LHCN-M2 (cell line): ENCODE measurements at regions not wholly inside any gene's neighbourhood (a gene's known extent, or its start where the extent isn't known, plus 50 kb on each side); places are given as distances from the start of the nearest gene placed in this dataset.

ENCODE experiments used
- DNase-seq: peaks from one replicate; pipeline ENCODE4 v3.0.0-alpha.2; 2012; ENCODE audit warnings: low read depth

DNA sequence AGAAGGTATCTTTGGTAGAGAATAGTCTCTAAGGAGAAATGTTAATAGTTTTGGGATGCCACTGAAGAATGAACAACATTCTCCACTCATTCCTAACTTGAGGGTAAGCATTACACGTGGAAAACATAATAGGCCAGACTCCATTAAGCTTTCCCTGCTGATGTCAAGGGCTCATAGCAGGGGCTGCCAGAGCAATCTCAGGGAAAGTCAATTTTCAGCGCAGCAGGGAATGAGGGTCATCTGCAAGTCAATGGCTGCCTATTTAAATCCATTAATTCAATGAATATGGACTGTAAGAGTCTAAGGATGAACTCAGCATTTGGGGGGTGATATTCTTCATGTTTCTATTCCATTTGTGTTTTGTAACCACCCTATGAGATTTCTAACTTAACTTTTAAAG lies 144.2 kb upstream of the ARL4C start:
- DNase-seq: no peak

DNA sequence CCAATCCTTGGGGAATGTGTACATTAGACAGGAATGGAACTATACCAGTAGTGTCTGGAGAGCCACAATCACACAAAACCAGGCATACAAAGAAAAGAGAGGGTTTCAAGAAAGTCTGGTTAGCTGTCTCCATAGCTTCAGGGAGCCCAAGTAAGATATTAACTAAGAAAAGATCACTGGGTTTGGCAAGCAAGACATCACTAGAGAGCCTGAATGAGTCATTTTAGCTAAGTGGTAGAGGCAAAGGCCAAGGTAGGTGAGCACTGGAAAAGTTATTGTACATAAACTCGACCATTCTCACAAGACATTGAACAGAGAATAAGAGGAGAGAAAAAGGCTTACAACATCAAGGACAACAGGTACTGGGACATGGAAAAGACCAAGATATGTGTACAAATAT lies 143.8 kb upstream of the ARL4C start:
- DNase-seq: no peak

DNA sequence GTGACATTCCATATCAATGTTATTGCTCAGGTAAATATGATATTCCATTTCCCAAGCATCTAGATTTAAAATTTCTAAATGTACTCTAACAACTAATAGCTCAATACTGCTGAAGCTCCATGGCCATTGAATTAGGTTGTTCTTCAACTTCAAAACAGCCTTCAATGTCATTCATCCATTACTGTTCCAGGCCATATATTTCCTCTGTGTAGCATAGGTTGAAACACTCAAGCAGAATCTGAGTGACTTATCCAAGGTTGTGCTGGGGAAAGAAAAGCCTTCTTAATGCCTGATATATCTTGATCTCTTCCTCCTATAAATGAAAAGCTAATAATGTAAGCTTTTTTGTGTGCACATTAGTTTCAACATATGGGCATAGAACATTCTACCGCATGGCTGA lies 142.1 kb upstream of the ARL4C start:
- DNase-seq: no peak

DNA sequence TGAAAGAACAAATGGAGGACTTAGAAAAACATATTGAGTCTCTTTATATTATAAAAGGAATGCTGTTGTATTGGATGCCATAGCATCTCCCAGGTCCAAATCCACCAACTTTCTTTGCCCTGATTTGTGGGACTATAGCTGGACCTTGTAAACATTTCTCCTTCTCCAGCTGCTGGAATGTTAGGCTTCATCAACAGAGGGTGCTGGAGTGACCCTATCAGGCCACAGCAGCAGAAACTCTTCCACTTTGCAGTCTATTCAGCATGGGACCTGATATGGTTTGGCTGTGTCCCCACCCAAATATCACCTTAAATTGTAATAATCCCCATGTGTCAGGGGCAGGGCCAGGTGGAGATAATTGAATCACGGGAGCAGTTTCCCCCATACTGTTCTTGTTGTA lies 138.4 kb upstream of the ARL4C start:
- DNase-seq: peak; percentile 8

DNA sequence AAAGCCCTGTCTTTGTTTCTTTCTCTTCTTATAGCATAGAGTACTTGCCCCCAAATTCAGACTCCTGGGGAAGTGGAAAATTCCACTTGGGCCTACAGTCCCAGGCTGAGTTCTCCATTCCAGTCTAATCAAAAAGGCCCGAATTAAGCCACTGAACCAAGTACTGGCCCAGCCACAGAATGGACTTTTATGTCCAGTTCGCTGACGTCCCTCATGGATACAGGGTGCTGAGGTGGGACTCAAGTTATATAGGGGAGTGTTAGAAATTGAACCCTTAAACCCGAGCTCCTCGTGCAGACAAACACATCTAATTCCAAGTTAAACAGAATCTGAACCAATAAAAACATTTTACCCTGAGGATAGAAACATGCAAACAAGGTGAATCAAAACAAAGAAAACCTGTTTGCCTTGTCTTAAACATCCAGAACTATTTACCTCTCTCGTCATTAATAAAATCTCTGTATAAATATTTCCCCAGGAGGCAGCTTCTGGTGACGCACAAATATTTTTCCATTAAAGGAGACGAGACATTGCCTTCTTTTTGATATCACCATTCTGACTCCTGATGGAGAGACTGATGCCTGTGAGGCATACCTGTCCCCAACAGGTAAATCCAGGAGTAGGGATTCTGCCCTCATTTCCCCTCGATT lies 136.8 kb upstream of the ARL4C start:
- no peak for DNase-seq

DNA sequence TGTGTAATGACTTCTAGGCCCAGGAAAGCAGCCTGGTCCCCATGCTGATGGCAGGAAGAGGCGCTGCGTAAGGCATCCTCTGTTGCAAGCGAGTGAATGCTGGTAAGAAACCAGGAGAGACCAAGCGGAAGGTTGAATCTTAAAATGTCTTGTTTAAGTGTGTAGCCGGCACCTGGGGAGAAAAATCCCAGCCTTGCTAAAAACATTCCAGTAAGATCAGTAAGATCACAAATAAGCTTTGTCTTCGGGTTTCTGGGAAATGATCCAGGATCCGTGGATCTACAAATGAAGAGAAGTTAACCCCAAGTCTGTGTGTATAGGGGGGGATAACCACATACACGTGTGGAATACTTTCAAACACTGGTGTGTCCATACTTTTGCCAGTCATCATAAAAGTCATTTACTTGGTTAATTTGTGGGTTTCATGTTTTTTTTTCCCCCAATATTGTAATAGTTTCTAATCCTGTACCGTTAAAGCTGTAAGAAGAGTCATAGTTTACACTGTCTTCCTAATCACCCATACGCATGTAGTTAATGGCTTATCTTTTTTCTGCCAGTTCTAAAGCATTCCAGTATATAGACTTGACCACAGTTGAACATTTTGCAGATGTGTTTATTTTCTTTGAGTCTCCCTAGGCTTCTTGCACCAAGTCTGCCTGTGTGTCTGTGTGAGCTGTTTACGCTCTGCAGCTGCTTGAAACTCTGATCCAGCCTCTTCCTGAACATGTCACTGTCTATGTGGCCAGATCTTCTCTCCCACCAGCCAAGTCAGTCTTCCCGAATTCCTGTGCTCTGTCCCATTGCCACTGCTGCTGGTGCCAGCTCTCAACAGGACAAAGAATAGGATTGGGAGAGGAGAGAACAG lies 135.9 kb upstream of the ARL4C start:
- DNase-seq: peak; percentile 57

DNA sequence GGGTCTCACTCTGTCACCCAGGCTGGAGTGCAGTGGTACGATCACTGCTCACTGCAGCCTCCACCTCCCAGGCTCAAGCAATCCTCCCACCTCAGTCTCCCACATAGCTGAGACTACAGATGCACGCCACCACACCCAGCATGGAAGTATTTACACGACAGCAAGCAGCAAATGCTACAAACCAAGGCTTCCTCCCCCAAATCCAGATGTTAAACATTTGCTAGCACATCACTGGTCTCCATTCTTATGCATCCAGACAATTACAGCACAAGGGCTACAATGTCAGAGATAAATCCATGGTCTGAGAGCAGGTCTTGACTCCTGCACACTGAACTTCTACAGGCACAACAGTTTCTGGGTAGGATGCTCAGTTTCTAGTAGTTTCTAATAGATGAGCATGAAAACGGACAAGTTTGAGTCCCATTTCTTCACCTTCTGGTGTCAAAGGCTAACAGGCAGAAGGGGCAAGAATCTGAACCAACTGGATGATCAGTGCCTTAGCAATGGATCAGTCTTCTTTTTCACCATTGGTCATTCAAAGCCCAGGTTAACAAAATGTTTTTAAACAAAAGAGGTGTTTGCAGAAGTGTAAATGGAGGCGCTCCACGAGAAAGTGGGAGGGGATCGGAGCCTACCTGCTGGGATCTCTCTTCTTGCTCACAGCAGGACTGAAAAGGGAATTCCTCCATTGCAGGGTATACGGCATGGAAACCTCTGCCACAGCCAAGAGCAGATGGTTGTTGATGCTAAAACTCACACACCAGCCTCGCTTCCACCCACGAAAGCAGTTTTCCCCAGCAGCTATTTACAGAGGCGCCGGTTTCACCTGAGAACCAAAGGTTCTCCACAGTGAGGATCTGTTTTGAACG lies 135.0 kb upstream of the ARL4C start:
- DNase-seq: no peak

DNA sequence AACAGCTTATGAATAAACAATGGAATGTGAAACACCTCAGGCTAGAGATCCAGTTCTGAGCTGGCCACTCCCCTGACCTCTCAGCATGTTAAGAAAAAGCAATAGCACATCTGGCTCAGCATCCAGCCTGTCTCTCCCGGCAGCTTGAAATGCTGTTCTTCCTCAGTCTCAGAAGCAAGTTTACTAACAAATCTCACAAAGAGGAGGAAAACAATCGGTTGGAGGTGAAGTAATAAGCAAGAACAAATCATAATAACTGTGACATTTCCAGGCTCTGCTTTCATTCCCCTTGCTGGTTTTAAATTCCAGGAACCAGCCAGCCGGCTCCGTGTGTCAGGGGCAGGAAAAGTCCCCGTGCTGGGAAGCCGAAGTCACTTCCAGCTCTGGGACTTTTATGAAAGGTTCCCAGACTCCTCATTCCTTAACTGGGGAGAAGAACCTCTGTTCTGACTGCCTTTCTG lies 133.9 kb upstream of the ARL4C start:
- DNase-seq: no peak

DNA sequence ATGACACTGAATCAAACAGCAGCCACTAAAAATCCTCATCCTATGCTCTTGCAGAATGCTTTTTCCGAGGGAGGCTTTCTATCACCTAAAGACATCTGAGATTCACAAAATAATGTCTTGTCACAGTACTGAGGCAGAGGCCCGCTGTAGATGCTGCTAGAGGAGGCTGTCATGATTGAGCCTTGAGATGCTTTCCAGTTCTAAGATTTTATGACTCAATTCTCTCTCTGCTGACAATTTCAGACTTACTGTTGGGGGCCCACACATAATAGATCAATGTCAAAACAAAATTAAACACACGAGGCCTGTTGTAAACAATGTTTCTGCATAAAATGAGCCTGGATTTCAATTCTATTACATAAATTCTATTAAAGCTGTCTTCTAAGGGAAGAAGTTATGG lies 132.7 kb upstream of the ARL4C start:
- DNase-seq: no peak

DNA sequence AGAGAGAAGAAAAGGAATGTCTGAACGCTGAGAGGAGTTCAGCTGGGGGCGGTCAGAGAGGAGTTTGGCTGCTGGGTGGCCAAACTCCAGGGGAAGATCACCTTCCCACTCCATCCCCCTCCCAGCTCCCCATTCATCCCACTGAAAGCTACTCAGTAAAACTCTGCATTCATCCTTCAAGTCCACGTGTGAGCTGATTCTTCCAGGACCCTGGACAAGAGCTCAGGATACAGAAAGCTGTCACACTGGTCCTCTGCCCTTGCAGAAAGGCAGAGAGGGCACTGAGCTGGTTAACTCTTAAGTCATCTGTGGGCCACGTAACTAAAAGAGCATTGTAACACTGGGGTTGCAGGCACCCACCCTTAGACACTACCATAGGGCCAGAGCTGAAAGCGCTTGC lies 132.1 kb upstream of the ARL4C start:
- DNase-seq: no peak

DNA sequence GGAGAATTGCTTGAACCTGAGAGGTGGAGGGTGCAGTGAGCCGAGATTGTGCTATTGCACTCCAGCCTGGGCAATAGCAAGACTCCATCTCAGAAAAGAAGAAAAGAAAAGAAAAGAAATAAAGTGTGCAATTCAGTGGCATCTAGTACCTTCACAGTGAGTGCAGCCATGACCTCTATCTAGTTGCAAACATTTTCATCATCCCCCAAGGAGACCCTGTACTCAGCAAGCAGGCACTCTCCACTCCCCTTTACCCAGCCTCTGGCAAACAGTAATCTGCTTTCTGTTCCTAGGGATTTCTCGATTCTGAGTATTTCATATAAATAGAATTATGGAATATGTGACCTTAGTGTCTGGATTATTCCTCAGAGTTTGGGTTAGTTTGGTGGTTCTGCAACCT lies 130.4 kb upstream of the ARL4C start:
- DNase-seq: no peak

DNA sequence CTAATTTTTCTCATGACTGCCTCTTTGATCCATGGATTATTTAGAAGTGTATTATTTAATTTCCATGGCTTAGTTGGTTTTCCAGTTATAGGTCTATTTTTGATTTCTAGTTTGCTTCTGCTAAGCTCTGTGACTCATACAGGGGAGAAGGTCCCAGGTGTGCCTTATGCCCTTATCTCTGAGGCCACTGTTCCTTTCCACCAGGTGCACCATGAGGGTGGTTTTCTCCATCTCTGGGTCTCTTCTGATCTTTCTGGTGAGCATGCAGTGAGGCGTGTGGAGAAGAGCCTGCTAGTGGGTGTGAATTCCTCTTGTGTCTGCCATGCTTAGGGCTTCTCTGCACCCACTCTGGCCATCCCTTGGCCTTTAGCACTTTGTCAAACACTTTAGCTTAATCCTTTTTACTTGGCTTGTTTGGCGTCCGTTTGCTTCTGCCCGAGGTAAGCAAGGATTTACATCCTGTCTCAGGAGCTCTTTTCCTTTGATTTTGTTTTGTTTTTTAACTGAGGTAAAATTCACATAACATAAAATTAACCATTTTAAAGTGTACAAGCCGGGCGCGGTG lies 129.8 kb upstream of the ARL4C start:
- no peak for DNase-seq

DNA sequence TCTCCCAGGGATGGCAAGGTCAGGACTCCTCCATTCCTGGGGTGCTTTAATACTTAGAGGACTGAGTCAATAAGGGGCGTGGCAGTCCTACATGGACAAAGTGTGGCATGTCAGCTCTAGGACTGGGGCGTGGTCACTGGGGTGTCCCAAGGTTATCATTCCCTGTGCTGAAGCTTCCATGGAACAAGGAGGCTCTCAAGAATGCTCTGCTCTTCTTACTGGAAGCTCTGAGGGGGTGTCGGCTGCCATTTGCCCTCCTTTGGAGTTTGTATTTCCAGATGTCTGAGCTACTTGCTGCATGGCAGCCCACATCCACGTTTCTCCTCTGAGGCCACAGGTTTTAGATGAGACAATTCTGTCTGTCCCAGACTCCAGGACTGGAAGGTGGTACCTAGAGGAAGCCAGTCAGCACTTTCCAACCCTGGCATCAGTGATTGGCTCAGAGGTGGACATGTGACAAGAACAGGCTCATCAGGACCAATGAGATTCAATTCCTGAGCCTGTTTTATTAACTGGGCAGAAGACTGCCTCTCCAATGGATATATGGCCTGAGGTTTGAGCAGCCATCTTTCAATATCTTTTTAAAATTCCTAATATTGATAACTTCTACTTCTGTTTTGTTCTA lies 128.9 kb upstream of the ARL4C start:
- DNase-seq: no peak

DNA sequence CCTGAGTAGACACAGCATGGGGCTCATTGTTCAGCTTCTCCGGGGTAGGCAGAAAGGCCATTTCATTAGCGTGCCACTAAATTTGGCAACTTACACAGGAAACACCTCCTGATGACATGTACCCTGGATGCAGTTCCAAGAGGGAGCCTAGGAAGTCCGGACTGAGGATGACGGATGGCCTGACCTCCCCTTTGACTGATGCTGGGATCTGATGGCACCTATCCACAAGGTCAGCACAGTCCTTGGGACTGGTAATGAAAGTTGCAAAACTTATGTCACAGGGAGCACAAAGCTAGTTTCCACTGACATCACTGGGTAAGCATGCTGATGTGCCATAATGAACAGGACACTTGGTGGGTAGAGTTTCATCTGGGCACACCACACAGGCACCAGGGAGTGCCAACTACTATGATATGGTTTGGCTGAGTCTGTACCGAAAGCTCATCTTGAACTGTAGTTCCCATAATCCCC lies 126.7 kb upstream of the ARL4C start:
- DNase-seq: no peak

DNA sequence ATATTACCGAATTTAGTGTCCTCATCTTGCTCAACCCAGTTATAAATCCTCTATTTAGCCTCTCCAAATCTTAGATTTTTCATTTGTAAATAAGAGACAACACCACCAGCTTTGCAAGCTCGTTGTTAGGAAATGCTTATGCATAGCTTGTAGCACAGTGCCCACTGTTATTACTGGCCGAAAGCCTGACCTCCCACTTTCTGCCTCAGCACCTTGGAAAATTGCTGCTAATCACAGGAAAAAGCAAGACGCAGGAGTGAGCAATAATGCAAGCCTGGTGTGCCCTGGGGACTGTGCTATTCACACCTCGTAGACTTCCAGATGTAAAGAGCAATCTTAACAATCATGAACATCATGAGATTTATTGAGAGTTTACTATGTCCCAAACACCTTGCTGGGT lies 124.2 kb upstream of the ARL4C start:
- no peak for DNase-seq

DNA sequence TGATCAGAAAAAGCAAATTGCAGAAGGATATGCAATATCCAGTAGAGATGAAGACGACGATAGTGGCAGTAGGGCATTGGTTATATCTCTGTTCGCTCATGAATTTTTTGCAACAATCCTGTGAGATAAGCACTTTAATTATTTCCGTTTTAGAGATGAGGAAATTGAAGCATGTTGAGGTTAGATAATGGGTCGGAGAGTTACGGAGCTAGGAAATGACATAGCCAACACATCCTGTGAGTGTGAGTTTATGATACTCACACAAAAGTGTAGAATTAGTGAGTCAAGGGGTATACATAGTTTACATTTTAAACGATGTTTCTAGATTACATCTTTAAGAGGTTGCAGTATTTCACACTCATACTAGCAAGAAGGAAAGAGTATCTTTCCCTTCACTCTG lies 123.1 kb upstream of the ARL4C start:
- no peak for DNase-seq

DNA sequence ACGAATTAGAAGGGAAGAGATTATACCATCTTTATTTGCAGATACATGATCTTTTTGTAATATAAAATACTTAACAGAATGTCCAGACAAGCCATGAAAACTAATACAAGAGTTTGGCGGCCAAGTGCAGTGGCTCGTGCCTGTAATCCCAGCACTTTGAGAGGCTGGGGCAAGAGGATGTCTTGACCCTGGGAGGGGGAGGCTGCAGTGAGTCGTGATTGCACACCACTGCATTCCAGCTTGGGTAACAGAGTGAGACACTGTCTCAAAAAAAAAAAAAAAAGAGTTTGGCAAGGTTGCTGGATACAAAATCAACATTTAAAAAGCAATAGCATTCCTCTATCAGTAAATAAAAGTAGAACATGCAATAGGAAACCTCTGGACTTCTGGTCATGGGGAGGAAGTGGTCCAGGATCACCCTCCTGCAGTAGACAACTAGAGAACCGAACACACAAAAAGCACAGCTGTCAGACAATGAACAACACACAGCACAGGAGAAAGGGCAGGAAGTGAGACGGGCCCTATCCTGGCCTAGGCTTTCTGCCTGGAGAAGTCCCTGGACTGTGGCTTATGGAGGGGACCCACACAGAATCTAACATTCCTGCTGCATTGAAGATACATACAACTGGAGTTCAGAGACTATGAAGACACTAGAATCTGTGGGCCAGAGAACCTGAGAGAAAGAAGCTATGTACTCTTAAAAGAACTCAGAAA lies 118.9 kb upstream of the ARL4C start:
- no peak for DNase-seq

DNA sequence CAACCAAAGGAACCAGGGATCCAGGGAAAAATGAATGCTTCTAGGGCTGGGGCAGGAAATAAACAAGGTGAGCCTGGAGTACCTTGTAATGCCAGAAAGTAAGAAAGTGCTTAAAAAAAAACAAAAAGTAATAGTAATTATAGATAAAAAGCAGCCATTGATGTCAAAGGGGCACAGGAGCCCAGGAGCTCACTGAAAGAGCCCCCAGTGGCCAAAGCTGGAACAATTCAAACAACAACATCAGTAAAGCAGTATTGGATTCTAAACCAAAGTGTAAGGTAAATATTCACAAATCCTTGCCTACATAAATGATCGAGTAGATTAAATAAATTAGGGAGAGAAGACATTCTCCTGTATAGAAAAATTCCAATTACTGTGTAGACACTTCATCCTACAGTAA lies 114.3 kb upstream of the ARL4C start:
- DNase-seq: no peak

DNA sequence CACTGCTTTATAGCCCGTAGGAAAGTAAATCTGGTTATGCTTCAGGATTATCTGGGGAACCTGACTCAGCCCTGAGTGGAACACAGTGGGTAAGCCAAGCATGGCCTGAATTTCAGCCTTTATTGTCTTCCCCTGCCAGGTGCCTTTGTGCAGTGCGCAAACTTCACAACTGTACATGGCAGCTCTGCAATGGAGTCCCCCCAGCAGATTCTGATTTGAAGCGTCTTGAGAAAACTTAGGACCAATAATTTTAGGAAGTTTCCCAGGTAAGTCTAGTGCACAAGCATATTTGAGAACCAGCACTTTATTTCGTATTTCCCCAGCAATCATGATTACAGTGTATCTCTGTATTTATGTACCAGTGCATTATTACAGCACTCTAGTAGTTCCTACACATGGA lies 112.1 kb upstream of the ARL4C start:
- no peak for DNase-seq

DNA sequence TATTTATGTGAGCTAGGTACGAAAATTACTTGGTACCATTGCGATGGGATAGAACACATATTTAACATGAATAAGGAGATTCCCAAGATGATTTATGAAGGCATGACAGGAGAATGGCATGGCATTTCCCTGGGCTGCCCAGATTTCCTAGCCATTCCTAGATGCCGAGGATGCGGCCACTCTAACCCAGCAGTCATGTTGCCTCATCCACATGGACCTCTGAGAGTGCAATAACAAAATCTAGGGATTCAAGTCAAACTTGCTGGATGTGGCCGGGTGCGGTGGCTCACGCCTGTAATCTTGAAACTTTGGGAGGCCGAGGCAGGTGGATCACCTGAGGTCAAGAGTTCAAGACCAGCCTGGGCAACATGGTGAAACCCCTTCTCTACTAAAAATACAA lies 110.8 kb upstream of the ARL4C start:
- DNase-seq: no peak

DNA sequence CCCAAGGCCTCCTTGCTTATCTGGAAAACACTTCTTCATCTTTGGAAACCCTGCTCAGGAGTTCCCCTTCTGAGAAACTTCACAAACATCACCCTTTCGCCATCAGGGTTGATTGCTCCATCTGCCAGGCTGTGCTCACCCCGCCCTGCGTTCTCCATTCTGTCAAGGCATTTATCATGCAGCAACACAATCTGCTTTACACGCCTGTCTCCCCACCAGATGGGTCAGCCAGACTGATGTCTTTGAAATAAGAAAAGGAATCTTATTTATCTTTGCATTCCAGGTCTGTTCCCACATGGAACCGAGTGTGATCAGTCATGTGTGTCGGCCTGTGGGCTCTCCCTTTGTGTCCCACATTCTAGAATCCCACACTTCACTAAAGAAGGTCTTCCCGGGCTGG lies 110.0 kb upstream of the ARL4C start:
- DNase-seq: no peak
